Stimulated activated CD4-positive, alpha-beta T cell treated with anti-CD3 and anti-CD28 coated beads, Interleukin-12 subunit alpha, Interleukin-12 subunit beta, amount 100 ng/mL, for 48 hours (primary cell): ENCODE measurements at regions not wholly inside any gene's neighbourhood (a gene's known extent, or its start where the extent isn't known, plus 50 kb on each side); places are given as distances from the start of the nearest gene placed in this dataset.

Source experiments
- DNase-seq, 3 donors: peaks; one replicate each; pipeline ENCODE4 v3.0.0-alpha.2; 2020; ENCODE audit warnings: low read depth in 2 of 3, low spot score in 1 of 3

DNA sequence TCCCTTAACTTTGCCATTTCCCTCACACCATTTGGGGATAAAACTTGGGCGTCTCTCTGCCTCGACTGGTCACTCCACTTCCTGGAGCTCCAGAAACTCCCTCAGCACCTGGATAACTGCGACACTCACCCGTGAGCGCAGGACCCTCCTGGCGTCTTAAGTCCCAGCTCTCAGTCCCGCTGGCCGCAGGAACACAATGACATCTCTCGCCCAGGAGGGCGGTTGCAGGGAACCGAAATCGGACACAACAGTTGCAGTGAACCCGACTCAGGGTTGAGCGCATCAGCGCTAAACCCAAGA lies 370.9 kb upstream of the SMIM31 start:
- no peak for DNase-seq

- DNase-seq: no peak
These were observed 370.3 kb upstream of the SMIM31 start for GRCh38 chr4:164383358-164384220.

DNA sequence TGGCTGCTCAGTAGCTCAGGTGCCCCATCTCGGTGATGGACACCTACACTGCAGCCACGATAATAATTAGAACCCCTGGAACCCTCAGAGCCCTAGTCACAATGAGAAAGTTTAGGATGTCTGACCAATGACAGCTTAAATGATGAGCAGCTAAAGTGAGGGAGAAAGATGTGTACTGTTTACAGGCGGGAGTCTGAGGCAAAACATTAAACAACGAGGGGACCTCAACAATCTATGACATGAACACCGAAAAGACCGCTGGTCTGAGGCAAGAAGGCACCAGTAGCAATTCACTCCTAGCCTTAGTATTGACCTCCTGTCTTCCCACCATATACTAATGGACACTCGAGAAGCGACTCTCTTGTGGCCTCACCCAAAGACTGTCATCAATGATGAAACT lies 369.5 kb upstream of the SMIM31 start:
- DNase-seq: no peak

GRCh38 chr4:164396439-164396838 lies 357.5 kb upstream of the SMIM31 start:
- no peak for DNase-seq

DNA sequence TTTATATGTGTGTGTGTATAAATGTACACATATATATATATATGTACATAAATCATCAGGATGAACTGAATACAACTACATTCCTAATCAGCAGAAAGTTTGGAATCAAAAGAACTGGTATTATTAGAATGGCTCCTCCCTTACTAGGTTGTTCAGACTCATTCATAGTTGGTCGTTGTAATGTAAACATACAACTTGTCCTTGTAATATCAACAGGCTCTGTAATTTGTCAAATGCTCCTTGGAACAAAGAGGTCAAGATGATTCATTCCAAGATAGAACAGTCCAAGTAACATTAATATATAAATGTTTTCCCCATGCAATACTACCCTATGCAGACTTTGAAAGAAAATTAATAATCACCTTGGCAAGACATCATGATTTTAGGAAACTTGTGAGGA lies 351.4 kb upstream of the SMIM31 start:
- DNase-seq: no peak

- DNase-seq: no peak
These were observed 348.2 kb upstream of the SMIM31 start for GRCh38 chr4:164405774-164406173.

- no peak for DNase-seq
These were observed 345.1 kb upstream of the SMIM31 start for GRCh38 chr4:164408831-164409230.

GRCh38 chr4:164410401-164410800 lies 343.5 kb upstream of the SMIM31 start:
- DNase-seq: no peak

GRCh38 chr4:164412246-164412645 lies 341.7 kb upstream of the SMIM31 start:
- DNase-seq: no peak

- no peak for DNase-seq
These were observed 340.2 kb upstream of the SMIM31 start for GRCh38 chr4:164413743-164414142.

DNA sequence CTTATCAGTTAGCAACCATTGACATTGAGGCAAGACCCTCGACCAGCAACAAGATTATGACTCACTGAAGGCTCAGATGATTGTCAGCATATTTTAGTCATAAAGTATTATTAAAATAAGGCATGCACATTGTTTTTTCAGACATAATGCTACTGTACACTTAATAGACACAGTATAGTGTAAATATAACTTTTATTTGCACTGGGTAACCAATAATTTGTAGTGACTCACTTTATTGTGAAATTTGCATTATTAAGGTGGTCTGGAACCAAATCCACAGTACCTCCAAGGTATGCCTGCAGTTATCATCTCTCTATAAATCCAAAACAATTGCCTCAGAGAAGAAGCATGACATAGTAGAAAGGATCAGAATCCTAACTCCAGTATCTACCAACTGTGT lies 330.1 kb upstream of the SMIM31 start:
- no peak for DNase-seq

DNA sequence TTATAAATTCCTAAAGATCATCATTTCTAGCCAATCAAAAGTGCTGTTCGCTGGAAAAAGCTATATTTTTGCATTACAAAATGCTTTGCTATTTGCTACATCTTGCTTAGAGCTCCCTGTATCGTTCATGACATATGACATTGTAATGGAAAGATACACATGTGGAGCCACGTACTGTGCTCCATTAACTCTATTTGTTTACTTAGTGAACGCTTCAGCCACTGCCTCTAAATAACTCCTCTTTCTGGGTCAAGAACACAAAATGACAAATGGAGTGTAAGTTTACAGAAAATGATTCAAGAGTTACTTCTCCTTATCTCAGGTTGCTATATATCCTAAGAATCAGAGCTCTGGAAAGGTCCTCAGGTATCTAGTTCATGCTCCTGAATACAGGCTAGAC lies 329.1 kb upstream of the SMIM31 start:
- no peak for DNase-seq

DNA sequence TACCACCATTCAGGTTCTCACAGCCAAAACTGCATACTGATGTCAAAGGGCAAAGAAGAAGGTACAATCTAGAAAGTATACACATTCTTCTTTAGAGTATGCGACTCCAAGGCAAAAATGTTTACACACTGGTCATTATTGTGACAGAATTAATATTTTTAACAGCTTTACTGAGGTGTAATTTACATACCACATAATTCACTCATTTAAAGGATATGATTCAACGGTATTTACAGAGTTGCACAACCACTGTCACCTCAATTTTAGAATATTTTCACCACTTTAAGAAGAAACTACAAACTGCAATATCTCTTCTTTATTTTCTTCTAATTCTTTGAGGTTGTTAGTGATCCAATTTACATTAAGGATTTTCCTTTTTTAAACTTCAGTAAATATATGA lies 325.4 kb upstream of the SMIM31 start:
- no peak for DNase-seq

GRCh38 chr4:164438321-164438720 lies 315.6 kb upstream of the SMIM31 start:
- no peak for DNase-seq

DNA sequence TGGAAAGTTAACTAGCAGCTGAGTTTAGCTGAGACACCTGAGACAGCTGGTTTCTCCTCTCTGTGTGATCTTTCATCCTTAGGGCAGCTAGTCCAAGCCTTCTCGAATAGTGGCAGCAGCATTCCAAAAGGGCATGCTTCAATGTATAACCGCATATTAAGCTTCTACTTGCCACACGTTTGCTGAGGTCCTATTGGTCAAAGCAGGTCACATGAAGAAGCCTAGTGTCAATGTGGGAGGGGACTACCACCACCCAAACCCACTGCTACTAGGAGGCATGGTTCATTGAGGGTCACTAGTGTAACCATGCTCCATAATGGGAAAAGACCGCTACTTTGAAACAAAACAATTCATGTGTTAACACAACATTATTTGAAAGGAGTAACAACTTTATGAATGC lies 314.9 kb upstream of the SMIM31 start:
- no peak for DNase-seq

DNA sequence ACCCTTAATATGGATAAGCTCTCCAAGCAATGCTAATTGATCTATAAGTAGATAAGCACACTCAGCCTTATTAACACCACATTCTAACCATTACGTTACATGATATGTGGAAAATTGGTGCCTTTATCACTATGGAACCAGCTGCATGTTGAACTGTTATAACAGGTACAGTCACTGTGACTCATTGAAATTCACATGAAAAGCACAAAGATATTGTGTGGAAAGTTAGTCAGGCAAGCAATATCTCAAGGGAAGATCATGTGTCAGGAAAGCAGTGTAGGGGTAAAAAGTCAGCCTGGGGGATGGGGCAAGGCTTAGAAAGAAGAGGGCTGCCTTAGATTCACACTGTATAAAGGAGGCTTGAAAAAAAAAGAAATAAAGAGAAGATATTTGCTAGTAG lies 313.7 kb upstream of the SMIM31 start:
- DNase-seq: no peak

GRCh38 chr4:164441109-164441508 lies 312.8 kb upstream of the SMIM31 start:
- DNase-seq: no peak

GRCh38 chr4:164442180-164442579 lies 311.8 kb upstream of the SMIM31 start:
- no peak for DNase-seq

GRCh38 chr4:164446516-164446915 lies 307.4 kb upstream of the SMIM31 start:
- DNase-seq: no peak

GRCh38 chr4:164461901-164462300 lies 292.0 kb upstream of the SMIM31 start:
- DNase-seq: no peak

GRCh38 chr4:164462471-164462870 lies 291.5 kb upstream of the SMIM31 start:
- no peak for DNase-seq

GRCh38 chr4:164464313-164464712 lies 289.6 kb upstream of the SMIM31 start:
- no peak for DNase-seq

DNA sequence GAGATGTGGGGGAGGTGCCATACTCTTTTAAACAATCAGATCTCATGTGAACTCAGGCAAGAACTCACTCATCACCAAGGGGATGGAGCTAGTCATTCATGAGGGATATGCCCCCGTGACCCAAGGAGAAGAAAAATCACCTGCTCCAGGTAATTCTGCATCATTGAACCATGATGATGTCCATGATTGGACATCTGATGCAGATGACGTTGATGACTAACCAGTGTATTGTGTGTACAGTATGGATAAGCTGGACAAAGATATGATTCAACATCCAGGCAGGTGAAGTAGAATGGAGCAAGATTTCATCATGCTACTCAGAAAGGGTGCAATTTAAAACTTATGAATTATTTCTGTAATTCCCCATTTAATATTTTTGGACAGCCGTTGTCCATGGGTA lies 286.4 kb upstream of the SMIM31 start:
- DNase-seq: no peak
